Stimulated activated naive CD4-positive, alpha-beta T cell treated with Interleukin-2 at 50 U/mL for 16 hours (primary cell): ENCODE measurements at regions not wholly inside any gene's neighbourhood (a gene's known extent, or its start where the extent isn't known, plus 50 kb on each side); places are given as distances from the start of the nearest gene placed in this dataset.

Experiments
- DNase-seq: peaks from one replicate; lab custom pipeline; 2025; lab: John Stamatoyannopoulos, UW

DNA sequence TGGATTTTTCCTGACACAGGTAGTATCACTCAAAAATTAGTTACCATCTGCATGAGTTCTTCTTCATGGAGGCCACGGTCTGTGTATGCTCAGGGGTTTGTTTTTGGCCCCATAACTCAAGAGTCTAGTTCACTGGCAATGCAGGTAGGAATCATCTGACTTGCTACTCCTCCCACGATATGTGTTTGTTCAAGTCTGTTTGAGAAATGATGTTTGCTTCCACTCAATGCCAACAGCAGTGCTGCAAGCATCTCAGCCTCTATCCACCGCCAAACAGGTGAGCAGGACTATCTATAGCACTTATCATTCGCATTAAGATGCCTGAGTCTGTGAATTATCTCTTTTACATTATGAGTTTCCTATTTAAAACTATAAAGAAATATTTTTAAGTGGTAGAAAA is 264.8 kb upstream of the PTGER4 start:
- no peak for DNase-seq

DNA sequence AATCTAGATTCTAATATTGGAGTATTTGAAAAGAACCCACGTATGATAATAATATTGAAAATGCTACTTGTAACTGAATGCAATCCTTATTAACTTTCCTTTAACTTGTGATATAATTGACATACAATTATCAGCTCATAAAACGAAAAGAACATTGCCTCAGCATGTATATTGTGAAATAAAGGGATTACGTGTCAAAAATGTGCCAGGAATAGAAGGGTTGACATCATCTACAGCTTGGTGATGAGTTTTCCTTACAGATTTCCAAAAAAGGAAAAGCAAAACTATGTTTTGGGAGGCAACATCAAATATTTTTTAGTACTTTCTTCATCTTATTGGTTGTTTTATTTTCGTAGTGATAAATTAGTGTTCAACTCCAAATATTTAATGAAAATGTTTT is 266.0 kb upstream of the PTGER4 start:
- DNase-seq = no peak

DNA sequence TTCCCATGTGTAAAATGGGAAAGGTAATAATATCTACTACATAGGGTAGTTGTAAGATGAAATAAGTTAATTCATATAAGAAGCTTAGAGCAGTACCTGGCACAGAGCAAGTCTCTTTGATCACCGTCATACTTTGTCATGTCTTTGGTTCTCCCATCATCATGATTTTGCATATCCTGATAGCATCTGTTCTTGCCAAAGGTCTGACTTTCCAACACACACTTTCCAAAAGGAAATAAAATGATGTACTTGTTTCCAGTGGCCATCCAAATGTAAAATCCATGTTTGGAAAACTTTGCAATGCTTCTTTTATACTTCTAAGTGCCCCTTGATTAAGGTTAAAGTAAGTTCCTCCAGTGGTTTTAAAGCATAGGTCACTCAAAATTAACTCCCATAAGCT is 266.9 kb upstream of the PTGER4 start:
- DNase-seq = no peak

DNA sequence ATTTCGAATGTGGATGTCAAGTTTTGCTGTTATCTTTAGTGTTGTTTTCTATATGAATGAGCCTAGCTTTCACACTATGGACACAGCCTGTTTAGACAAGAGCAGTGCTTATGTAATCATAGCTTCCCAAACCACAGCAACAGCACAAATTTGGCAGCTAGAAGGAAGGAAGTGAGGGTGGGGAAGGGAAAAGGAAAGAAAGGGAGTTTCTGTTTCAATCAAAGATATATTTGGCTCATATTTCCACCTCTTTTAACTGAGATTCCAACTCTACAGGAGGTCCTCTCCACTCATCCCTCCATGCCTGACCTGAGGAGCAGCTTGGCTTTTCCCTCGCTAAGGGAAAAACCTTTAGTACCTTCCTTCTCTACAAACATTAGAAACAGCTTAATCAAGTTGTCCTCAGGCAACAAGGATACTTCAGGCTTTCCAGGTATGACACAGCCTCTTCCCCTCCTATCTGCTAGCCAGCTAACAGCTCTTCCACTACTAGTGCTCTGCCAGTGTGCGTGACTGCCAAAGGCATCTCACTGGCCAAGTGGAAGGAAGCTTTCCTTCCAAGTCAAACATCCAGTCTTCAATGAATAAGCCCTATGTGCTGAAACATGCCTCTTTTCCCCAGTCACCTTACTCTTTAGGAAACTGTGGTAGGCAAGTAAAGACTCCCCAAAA is 268.6 kb upstream of the PTGER4 start:
- no peak for DNase-seq

DNA sequence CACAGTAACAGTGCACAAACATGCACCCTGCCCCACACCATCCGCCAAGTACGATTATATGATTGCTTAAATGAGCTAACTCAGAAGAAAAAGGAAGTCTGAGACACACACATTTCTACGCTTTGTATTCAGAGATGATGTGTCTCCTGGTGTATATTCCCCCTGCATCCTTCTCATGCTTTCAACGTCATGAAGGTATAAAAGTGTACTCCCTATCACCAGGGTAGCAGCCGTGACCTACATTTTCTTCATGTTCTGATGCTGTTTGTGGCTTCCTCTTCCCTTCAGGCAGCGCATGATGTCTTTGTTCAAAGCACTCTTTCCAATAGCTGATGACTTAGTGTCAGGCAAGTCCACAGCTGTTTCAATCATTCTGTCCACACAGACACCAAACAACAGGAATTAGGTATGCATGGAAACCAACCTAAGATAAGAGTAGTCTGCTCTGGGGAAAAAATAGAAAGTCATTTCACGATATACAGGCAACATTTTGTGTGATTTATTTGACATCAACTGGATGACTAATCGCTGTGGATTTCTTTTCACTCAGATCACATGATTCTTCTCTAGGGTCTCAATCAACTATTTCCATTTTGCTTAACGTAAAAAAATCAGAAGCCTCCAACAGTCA is 269.4 kb upstream of the PTGER4 start:
- peak; percentile 68 for DNase-seq

DNA sequence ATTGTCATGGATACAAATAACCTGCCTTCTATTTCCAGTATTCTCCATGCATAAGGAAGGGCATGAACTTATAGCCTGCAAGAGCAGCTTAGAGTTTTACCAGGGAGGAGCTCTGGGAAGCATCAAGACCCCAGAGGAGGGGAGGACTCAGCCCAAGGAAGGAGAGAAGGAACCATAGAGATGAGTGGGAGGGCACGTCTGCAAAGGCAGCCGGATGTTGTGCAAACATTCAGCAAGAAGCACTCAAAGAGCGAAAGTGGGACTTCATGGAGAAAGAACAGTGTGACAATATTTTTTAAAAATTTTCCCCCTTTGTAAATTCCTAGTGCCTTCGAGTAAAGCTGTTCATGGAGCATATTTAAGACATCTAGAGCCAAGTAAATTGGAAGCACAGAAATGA is 270.1 kb upstream of the PTGER4 start:
- DNase-seq = no peak

DNA sequence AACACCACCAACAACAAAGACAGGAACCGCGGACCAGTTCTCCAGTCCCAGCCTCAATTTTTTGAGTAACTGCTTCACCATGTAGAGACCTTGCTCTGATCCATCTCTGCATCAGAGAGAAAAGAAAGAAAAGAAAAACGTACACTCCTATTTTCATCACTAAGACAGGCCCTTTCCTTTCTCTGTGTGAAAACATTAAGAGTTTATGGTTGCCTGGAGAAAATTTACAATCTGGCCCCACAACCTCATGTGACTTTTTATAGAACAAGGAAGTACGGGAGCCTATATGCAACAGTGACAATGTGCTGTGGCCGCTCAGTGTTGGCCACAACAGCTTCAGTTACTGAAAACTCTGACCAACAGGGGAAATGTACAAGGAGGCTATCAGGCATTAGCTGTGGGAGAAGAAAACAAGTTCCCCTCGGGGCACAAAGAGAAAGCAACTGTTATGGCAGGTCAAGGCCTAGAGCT is 272.9 kb upstream of the PTGER4 start:
- DNase-seq = no peak

DNA sequence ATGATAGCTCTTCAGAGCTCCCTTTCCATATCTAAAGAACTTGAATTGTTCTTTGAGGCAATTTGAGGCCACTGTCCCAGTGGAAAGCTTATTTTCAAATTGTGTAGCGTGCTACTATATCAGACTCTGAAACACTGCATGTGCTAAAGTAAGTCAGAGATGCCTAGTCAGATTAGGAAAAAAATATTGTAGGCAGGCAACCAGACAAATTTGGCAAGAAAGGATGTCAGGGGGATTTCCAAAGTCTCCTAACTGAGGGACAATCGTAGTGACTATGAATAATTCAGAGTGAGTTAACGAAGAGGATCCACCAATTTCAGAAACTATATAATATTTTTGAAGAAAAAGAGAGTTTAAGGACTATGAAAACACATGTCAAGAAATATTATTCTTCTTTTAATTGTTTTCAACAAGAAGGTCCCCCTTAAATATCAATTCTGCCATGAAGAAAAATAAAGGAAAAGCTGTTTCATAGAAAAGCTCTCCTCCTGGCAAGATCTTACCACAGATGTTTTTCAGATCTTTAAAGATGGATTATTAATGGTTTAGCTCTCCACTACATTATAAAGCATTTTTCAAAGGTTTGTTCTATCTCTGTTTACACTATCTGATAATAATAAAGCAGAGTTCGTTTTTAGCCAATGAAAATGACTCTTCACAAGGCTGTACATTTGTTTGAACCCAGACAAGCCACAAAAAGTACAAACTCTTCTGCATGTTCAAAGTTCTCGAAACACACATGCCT is 273.5 kb upstream of the PTGER4 start:
- DNase-seq = no peak

DNA sequence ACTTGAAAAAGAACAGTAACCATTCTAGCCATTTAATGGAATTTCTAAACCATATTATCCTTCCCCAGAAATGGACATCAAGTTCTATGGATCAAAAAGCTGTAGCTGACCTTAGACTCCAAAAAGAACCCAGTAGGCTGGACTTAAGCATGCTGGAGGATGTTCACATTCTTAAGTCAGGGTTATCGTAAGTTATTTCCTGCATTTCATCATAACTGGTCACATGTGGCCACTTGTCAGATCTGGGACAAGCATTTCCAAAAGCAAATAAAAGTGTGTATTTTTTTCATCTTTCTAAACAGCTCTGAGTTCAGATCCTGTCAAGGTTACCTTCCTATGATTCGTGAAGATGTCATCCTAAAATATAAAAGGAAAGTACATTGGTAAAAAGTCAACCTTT is 274.5 kb upstream of the PTGER4 start:
- DNase-seq = no peak

DNA sequence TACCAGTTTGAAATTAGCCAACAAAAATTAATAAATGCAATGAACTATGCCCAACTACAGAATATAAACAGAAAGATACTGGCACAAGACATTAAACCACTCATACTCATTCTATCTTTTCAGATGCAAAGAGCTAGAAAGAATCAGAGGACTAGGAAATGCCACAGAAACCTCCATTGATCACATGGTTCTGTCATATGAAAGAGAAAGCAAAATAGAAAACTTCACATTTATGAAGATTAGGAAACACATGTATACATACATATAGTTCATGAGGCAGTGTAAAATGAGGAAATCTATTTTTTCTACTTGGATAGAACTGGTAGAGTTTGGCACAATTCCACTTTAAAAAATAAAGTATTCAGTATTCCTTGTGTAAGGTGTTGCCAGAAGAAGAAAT is 275.1 kb upstream of the PTGER4 start:
- DNase-seq = no peak

DNA sequence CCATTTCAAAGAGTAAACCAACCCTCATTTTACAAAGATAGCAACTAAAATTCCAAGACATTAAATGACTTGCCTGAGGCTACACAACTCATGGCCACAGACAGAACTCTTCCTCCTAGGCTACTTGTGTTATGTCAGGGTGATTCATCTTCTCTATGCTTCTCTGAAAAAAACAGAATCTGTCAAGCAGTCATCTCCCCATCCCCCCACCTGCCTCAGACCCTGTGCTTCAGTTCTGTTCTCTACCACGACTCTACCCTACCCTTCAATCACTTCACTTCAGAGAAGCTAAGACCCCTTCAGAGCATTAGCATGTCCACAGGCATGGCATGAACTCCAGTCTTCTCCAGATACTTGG is 277.7 kb upstream of the PTGER4 start:
- peak; percentile 38 for DNase-seq

DNA sequence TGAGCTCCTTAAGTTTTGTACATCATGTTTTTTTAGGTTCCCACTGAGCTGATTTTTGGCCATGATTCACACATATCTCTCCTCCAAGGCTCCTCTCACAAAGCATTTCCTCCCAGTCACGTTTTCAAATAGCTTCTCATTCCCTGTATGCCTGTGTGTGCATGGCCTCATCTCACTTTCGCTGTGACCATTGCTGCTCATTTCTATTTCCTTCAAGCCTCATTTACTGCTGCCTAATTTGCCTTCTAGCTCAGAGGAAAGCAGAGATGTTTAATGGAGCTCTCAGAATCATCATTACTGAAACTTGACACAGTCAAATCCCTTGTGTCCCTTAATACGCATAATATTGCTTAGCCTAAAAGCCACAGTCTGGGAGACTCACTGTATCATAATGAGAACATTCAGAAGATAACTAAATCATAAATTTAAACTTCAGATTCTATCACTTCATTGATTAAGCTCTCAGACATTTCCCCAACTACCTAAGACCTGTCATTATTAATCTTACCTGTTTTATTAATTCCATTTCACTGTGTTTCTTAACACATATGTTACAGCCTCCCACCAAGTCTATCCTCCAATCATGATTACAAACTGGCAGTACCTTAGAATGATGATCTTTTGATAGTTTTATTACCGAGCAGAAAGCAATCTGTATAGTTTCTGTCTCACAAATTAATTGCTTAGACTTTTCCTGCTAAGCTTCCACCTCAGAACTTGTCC is 278.3 kb upstream of the PTGER4 start:
- no peak for DNase-seq

DNA sequence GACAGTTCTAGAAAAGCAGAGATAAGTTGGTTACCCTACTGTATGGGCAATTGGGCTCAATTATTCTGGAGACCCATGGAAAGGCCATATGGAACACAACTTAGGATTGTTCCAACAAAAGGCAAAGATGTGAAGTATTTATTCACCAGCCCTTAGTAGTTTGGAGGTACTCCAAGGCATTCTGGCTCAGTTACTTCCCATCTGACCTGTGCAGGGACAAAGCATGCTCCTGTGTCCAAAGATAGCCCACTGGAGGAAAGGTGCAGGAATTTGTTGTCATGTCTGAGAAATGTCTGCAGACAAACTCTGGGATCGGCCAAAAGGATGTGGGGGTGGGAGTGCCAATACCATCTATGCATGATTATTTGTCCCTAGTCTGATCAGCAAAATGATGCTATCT is 279.5 kb upstream of the PTGER4 start:
- DNase-seq = no peak

DNA sequence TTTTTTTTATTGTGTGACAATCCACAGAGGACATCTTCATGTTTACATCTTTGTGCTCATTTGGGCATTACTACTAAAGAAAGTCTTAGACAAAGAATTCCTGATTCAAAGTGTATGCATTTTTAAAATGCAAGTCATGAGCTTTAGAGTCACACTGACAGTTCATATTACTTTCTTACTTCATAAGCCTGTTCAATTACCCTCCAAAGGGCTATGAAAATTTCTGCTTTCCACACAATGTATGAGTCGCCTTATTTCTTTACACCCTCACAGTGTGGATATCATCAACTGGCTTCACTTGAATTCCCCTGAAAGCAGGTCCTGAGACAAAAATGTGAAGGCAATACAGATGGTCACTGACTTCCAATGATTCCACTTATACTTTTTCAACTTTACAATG is 280.4 kb upstream of the PTGER4 start:
- DNase-seq = no peak

DNA sequence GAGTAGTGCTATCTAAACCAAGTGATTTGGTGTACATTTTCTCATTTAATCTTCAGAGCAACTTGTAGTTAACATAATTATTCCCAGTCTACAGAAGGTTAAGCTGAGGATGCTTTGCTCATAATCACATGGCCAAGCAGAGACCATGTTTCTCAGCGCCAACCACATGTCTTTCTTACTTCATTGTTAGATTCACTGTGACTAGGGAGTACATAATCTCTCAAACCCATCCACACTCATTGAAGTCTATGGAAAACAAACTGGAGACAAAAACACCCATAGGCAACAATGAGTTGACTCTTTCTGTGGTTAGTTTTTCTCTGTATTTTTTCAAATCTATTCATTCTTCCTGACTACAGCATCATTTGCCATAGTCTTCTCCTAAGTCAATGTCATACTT is 281.7 kb upstream of the PTGER4 start:
- no peak for DNase-seq

DNA sequence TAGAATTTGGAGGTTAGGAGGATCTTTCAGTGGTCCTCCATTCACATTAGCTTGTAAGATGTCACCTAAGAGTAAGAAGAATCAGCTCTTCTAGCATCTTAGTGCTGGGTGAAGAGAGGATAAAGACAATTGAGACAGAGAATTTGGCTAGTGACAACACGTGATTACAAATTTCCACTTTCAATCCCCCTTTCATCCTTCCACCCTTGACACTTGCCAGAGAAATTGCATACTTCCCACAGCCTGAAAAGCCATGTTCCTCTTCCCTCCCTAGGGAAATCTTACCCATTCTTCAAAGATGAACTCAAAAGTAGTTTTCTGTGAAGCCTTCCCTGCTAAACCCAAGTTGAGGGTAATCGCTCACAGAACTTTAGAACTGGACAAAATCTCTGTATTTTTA is 282.6 kb upstream of the PTGER4 start:
- DNase-seq = no peak

DNA sequence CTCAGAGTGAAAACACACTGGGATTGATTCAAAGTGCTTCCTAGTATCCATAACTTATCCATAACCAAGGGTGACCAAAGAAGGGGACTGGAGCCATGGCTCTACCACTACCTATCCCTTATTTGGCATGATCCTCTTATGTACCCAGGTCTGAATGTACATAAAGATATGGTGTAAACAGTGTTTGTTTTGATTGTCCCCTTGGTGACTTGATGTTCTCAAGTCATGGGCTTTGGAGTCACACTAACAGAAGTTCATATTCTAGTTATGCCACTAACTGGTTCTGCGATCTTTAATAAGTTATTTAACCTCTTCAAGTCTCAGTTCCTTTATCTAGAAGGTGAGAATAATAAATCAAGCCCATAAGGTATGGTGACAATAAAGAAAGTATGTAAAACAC is 283.4 kb upstream of the PTGER4 start:
- DNase-seq = no peak

DNA sequence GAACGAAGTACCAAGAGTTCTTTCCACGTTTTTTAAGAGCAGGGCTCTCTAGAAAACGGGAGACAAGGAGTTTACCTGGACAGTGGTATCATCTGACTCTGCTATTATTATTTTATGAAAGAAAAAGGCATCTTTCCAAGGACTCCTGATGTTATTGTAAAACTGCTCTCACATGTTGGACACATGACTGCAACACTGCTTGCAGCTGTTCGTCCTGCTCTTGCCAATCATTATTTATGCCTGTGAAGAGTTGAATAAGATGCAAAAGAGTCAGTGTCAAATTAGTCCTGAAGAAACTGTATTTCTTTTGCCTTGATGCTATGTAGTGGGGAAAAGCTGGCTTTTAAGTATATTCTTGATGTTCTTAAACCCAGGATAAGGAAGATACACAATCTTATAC is 284.5 kb upstream of the PTGER4 start:
- DNase-seq = no peak

DNA sequence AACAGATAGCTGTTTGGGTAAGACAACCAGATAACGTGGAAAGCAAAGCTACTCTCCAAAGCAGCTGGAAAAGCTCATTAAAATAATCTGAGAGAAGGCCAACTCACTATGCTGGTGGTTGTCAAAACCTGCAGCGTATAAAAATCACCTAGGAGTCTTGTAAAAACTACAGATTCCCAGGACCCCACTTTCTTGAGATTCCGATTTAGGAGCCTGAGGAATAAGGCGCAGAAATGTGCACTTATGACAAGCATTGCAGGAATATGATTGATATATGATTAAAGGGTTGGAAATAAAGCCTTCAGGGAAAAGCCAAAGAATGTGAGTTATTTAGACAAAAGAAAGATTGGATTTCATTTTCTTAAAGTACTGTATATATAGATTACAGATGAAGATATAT is 285.0 kb upstream of the PTGER4 start:
- DNase-seq = no peak

DNA sequence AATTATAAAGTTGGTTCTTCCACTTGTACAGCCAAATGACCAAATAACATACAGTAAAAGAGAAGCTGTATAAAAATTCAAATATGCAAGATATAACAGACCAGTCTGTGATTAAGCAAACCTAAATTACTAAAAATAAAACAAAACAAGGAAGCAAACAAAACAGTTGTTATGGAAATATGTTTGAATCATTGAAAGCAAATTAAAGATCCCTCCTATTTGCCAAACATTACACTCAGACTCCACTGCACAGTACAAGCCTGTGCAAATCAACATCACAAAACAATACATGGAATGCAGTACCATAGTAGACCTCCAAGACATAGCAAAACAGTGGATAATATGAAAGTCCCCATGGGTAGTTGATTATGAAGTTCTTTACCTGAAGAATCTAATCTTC is 288.1 kb upstream of the PTGER4 start:
- DNase-seq = no peak

DNA sequence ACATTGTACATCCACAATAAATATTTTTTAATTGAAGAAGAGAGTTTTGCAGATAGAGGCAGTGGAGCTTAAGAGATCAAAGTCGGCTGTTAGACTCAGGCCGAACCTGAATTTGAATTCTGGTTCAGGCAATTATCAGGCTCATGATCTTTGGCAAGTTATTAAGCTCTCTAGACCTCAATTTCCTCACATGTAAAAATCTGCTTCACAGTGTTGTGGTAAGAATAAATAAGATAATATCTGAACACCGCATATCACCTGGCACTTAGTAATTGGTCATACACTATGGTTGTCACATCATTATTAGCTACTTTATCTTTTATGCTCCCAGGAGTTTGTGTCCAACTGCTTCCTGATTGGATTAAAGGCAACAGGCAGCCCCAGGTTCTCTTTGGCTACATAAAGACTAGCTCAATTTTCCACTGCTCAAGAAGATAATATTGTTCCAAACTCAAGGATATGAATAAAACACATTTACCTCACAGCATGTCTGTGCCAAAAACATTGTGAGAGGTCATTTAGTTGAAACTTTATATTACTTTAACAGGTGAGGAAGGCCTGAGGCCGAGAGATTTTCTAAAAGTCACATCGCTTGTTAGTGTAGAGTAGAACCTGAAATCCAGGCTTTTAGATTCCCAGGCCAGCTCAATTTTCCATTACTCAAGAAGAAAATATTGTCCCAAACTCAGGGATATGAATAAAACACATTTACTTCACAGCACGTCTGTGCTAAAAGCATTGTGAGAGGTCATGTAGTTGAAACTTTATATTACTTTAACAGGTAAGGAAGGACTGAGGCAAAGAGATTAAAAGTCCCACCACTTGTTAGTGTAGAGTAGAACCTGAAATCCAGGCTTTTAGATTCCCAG is 289.2 kb upstream of the PTGER4 start:
- DNase-seq = no peak

DNA sequence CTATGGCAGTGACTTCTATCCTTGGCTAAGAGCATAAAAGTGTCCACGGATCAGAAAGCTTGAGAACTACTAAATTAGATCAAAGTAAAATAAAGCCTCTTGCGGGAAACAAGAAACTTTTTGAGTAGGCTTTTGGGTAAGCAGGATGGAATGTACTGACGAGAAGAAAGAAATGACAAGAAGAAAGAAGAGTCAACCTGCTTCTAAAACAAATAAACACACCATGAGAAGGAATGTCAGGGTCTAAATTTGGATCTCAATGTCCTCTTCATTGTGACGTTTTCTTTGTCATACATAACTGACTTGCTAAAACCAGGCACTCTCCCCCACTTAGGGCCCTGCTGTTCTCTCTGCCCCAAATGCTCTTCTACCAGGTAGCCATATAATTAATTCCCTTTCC is 290.1 kb upstream of the PTGER4 start:
- no peak for DNase-seq
